ENCODE measurements at regions not wholly inside any gene's neighbourhood (a gene's known extent, or its start where the extent isn't known, plus 50 kb on each side); places are given as distances from the start of the nearest gene placed in this dataset.
A peak's percentile ranks its signal among the peaks of the same experiment; 100 is the strongest.

DNA sequence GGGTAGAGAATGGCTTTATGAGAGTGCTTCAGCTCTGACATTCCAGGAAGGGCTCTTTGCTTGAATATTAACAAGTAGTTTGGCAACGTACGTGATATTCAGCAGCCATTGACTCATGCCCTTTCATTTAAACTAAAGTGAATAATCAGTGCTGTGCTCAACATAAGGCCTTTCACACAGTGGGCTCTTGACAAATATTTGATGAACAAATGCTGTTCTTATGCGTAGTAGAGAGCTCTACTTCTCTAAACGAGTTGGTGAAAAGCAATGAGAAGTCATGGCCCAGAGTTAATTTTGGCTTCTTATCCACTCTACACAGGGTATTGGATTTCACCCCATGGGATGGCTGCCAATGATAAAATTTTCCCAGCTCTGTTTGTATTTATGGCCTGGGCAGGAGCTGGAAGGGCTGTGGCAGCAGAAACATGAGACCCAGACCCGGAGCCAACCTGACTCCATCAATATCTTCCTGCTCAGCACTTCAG lies 338.9 kb downstream of the CCDC85A start:
- TF ChIP-seq, protein P1, sequence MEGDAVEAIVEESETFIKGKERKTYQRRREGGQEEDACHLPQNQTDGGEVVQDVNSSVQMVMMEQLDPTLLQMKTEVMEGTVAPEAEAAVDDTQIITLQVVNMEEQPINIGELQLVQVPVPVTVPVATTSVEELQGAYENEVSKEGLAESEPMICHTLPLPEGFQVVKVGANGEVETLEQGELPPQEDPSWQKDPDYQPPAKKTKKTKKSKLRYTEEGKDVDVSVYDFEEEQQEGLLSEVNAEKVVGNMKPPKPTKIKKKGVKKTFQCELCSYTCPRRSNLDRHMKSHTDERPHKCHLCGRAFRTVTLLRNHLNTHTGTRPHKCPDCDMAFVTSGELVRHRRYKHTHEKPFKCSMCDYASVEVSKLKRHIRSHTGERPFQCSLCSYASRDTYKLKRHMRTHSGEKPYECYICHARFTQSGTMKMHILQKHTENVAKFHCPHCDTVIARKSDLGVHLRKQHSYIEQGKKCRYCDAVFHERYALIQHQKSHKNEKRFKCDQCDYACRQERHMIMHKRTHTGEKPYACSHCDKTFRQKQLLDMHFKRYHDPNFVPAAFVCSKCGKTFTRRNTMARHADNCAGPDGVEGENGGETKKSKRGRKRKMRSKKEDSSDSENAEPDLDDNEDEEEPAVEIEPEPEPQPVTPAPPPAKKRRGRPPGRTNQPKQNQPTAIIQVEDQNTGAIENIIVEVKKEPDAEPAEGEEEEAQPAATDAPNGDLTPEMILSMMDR (IDR thresholded peaks at IDR 0.05; ENCODE audit: poor library complexity) = no peak
- no peak for TF ChIP-seq EZH2 (IDR thresholded peaks at IDR 0.05; ENCODE audit: borderline replicate concordance)
- no peak for TF ChIP-seq EZH2phosphoT487 (IDR thresholded peaks at IDR 0.05; ENCODE audit: low read depth, severe bottlenecking, unreplicated experiment)
- no peaks in the 10 kb centered on the region for H3K9me2 ChIP-seq (replicated peaks; ENCODE audit: insufficient read depth)
- no peaks in the 10 kb centered on the region for H3K79me2 ChIP-seq
- no peak overlapping the region for H3K4me3 ChIP-seq
- no peak overlapping the region for H3K4me2 ChIP-seq
- H3K9me3 ChIP-seq (ENCODE audit: low read depth) = no peaks in the 10 kb centered on the region
- H3K4me1 ChIP-seq (ENCODE audit: insufficient read depth) = no peaks in the 10 kb centered on the region
- no peak overlapping the region for H3K27ac ChIP-seq
- H3K27me3 ChIP-seq = no peaks in the 10 kb centered on the region
- WGBS (ENCODE audit: low lambda C conversion rate, missing lambda C conversion rate) = 65% methylated on average over 5 of the region's 5 CpGs
- no peak overlapping the region for H2AFZ ChIP-seq
- H3K36me3 ChIP-seq (replicated peaks; ENCODE audit: insufficient read depth, low read depth) = no peaks in the 10 kb centered on the region
- H4K20me1 ChIP-seq (ENCODE audit: insufficient read depth, poor library complexity, severe bottlenecking) = no peaks in the 10 kb centered on the region
- DNase-seq (ENCODE audit: low spot score) = peak; percentile 8

DNA sequence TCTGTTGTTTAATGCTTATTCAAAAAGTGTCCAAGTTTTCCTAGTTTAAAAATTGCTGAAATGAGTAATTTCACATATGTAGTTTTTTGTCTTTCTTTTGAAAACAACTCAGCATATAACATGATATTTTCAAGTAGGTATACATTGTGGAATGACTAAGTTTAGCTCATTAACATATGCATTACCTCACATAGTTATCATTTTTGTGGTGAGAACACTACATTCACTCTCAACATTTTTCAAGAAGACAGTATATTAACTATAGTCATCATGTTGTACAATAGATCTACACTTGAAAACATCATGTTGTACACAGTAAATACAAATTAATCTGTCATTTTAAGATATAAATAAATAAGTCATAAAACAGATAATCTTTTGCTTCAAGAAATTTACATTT lies 340.0 kb downstream of the CCDC85A start:
- H3K36me3 ChIP-seq (replicated peaks; ENCODE audit: insufficient read depth, low read depth) = no peaks in the 10 kb centered on the region
- no peaks in the 10 kb centered on the region for H3K27me3 ChIP-seq
- no peak for DNase-seq (ENCODE audit: low spot score)
- H3K4me3 ChIP-seq = no peak overlapping the region
- no peaks in the 10 kb centered on the region for H3K9me3 ChIP-seq (ENCODE audit: low read depth)
- no peak overlapping the region for H3K27ac ChIP-seq
- H3K4me1 ChIP-seq (ENCODE audit: insufficient read depth) = no peaks in the 10 kb centered on the region
- H3K4me2 ChIP-seq = no peak overlapping the region
- no peaks in the 10 kb centered on the region for H3K79me2 ChIP-seq
- no peak for TF ChIP-seq EZH2 (IDR thresholded peaks at IDR 0.05; ENCODE audit: borderline replicate concordance)
- no peak for TF ChIP-seq EZH2phosphoT487 (IDR thresholded peaks at IDR 0.05; ENCODE audit: low read depth, severe bottlenecking, unreplicated experiment)
- TF ChIP-seq, protein P1 (IDR thresholded peaks at IDR 0.05; ENCODE audit: poor library complexity) = no peak
- H3K9me2 ChIP-seq (replicated peaks; ENCODE audit: insufficient read depth) = no peaks in the 10 kb centered on the region
- H2AFZ ChIP-seq = no peak overlapping the region
- H4K20me1 ChIP-seq (ENCODE audit: insufficient read depth, poor library complexity, severe bottlenecking) = no peaks in the 10 kb centered on the region

DNA sequence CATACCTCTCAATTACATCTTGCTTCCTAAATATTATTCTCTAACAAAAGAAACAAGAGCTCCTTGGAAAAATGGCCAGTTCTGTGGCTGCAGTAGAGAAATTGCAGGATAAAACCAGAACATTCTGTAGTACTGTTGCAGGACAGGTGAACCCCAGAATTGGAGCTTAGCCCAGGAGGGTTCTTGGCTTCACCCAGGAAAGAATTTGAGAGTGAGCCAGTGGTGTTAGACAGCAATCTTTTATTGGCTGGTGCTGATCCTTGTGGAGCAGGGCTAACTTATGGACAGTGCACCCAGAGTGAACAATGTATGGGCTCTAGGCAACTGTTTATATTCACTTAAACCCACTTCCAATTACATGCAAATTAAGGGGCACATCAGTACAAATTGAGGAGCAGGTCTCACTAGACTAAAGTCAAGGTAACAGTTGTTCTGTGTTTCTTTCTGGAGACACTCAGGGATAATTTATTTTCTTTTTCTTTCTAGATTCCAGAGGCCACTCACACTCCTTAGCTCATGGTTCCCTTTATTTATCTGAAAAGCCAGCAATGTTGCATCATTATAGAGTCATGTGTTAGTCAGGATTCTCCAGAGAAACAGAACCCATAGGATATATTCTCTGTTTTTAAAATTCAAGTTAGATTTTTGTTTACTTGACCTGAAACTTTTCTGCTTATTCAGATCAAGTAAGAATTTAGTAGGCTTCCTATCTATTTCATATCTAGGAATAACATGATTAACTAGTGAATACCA lies 348.1 kb downstream of the CCDC85A start:
- Histone ChIP-seq H2AFZ (no peak overlapping the region), H3K9me3 (ENCODE audit: low read depth) (no peaks in the 10 kb centered on the region), H3K27ac (no peak overlapping the region), H3K79me2 (no peaks in the 10 kb centered on the region), H3K36me3 (replicated peaks; ENCODE audit: insufficient read depth, low read depth) (no peaks in the 10 kb centered on the region), H3K4me1 (ENCODE audit: insufficient read depth) (no peaks in the 10 kb centered on the region), H4K20me1 (ENCODE audit: insufficient read depth, poor library complexity, severe bottlenecking) (no peaks in the 10 kb centered on the region), H3K9me2 (replicated peaks; ENCODE audit: insufficient read depth) (no peaks in the 10 kb centered on the region), H3K27me3 (no peaks in the 10 kb centered on the region), H3K4me2 (no peak overlapping the region), H3K4me3 (no peak overlapping the region)
- TF ChIP-seq EZH2 (IDR thresholded peaks at IDR 0.05; ENCODE audit: borderline replicate concordance) (no peak), EZH2phosphoT487 (IDR thresholded peaks at IDR 0.05; ENCODE audit: low read depth, severe bottlenecking, unreplicated experiment) (no peak)
- TF ChIP-seq, protein P1 (IDR thresholded peaks at IDR 0.05; ENCODE audit: poor library complexity) = no peak
- no peak for DNase-seq (ENCODE audit: low spot score)

Measured in hepatocyte (in vitro differentiated cells).